HuH-7 (cell line): ENCODE measurements at regions not wholly inside any gene's neighbourhood (a gene's known extent, or its start where the extent isn't known, plus 50 kb on each side); places are given as distances from the start of the nearest gene placed in this dataset.

Experiments
- DNase-seq: peaks from one replicate; pipeline ENCODE4 v3.0.0; 2011; ENCODE audit warnings: low spot score

DNA sequence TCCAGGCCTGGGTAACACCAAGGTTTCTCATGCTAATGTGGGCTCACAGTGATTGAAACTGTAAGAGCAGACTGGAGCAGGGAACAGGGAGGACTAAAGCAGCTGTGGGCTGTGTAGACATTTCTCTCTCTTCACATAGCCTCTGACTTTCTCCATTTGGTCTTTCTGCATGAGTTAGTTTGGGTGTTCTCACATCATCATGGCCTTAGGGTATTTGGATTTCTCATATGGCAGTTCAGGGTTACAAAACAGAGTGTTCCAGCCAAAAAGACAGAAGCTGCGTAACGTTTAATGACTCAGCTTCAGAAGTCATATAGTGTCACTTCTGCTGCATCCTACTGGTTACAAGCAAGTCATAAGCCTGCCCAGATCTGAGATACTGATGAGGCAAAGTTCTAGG is 52.0 kb upstream of the OSBPL8 start:
- DNase-seq: no peak

DNA sequence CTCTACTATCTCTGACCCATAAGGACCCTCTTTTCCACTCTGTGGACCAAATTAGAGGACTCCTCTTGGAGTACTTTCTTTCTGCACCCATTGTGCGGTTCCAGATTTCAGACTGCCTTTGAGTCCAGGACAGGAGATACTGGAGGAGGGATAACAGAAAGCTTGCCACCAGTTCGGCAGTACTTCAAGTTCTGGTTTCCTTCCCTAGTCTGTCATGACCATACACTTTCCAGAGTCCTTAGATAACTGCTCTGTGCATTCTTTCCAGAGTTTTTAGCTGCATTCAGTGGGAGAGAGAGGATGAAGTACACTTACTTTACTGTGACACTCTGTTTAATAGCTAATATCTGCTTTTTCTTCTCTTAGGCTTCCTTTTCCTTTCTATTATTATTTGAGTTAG is 54.8 kb upstream of the OSBPL8 start:
- DNase-seq: no peak

DNA sequence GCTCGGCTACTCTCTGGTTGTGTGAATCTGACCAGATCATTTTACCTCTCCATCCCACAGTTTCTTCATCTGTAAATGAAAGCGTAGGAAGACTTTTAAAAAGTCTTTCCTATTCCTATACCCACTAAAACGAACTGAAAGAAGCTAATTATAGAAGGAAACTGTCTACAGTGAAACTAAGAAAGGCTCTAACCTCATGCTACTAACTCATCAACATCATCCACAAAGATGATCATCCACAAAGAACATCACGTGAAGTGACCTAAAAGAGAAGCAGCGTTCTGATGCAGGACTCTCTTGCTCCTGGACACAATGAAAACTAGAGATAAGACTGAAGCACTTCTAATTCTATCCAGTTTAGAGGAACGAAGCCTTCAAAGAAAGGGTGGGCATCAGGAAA is 58.5 kb upstream of the OSBPL8 start:
- DNase-seq: no peak

DNA sequence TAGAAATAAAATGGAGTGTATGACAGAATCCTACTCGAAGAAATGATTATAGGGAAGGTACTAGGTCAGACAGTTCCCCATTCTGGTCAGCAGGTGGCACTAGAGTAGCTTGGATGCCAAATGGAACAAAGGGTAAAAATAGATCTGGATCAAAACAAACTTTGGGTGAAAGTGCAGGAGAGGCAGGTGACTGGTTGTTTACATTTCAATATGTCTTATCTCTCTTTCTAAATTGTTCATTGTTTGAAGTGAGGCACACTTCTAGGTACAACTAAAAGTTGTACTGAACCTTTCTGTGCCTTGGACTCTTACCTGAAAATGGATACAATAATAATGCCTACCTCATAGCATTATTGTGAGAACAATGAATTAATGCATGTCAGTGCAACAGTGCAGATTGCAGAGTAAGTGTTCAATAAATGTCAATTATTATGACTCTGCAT is 62.0 kb upstream of the OSBPL8 start:
- DNase-seq: peak; percentile 56

DNA sequence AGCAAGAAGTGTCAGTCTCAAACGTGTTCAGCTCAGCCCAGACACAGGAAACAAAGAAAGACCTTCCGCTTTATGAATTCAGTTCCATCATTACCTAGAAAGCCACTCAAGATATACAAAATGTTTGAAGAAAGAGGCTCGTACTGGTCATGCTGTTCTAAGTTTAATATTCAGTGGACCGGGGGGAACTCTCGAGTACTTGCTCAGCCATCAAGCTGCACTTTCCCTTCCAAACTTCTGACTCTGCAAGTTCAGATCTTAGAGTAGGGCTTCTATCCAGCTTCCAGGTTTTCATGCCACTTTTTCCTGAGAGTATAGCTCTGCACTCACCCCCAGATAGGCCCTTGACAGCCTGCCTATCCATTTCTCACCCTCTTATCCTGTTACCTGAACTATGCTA is 62.8 kb upstream of the OSBPL8 start:
- DNase-seq: no peak

DNA sequence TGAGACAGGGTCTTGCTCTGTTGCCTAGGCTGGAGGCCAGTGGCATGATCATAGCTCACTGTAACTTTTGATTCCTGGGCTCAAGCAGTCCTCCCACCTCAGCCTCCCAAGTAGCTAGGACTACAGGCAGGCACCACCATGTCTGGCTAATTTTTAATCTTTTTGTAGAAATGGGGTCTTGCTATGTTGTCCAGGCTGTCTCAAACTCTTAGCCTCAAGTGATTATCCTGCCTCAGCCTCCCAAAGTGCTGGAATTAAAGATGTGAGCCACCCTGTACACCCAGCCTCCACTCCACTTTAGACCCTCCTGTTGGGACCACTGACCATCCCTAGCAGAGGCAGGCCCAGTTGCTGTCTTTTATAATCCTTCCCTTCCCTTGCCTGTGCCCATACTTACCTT is 63.3 kb upstream of the OSBPL8 start:
- DNase-seq: no peak

DNA sequence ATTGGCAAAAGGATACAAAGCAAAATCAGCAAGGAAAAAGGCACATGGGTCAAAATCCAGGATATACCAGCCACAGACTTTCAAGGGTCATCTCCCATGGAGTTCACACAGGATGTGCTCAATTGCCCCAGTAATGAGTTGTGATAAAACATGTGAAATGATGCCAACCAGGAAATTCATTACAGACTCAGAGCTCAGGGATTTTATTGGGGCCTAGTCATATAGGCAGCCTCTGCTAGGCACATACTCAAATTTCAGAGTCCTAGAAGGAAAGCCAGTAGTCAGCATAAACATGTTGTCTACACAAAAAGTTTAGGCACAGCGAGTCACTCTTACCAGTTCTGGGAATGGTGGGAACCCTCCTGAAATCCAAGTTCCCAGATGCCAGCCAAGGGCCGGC is 64.4 kb upstream of the OSBPL8 start:
- no peak for DNase-seq

DNA sequence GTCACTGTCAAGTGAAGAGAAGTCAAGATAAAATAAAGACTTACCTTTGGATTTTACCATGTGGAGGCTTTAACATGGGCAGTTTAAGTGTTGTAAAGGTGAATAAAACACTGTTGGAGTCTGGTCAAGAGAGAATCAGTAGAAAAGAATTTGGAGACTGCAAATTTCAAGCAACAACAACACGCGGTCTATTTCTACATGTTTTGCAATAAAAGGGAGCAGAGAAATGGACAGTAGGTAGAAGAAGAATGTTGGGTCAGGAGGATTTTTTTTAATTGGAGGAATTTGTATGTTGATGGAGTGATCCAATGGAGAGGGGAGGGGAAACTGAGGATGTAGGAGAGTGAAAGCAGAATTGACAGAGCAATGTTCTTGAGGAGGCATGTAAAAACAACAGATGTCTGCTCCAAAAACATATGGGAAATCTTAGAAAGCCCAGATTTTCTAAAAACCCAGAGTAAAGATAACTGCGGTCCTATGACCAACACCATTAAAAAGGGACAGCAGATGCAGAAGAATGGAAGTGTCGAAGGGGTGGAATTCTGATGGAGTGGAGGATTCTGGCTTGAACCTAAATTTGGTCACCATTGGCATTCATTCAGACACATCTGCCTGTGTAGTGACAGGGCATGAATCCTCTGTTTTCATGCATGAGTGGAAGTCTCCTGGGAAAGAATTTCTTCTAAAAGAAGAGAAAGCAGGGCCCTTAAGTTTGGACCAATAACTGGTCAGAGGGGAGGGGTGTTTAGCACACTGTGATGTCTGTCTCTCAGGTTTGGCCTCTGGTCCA is 68.0 kb upstream of the OSBPL8 start:
- DNase-seq: no peak

DNA sequence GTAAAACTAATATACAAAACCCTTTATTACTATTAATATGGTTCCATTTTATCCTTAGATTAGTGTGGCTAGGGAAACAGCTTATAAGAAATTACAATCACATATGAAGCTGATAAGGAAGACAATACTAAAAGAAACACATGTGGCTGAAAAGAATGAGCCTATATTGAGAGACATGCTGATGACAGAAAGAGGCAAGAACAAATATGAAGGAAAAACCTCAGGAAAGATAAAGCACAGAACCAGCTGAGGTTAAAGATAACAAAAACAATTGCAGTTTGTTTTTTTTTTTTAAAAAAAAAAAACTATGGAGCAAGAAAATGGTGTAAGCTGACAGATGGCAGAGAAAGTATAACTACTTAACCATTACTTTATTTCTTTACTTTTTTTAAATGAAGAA is 69.2 kb upstream of the OSBPL8 start:
- DNase-seq: no peak

DNA sequence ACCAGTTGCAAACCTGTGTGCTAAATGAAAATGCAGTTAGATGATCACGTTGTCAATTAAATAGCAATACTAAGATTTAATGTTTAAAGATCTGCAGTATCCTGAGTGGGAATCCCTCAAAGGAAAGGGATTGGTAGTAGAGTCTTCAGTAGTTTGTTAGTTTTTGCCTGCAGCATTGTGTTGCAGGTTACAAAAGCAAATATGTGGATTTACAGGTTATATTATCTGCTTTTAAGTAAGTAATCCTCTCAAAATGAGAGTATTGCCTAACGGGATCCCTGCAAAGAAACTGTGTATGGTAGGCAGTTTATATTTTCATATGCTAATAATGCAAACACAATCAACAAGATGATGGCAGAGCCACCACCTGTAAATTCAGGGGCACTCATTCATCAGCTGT is 72.2 kb upstream of the OSBPL8 start:
- no peak for DNase-seq

DNA sequence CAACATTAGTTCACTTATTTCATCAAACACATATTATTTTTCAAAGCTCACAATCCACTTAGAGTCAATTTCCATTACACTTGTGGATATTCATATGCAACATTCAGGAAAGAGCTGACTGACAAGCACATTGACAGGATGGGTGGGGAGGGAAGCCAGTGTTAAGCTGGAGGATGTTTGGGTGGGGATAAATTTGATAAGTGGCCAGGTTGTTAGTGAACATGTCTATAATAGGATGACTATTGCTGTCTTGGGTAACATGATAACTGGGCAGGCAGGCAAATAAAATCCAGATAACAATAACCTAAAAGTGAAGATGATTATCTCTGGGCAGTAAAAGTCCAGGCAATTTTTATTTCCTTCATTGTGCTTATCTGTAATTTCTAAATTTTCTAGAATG is 73.8 kb upstream of the OSBPL8 start:
- no peak for DNase-seq

DNA sequence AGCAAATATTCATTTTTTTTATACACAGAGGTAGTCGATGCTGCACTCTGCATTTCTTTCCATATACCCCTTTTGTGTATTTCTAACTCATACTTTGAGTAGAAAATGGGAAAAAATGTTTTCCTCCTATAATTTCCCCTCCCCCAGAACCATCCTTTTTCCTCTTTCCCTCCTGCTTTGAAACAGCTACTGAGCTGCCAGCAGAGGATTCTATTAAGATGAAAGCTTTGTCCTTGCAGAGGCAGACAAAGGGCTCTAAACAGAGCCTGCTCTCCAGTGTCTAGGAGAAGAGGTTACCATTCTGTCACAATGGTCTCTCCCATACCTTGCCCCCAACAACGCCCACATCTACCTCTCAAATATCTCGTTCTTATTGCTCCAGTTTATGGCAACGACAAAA is 74.6 kb upstream of the OSBPL8 start:
- no peak for DNase-seq

DNA sequence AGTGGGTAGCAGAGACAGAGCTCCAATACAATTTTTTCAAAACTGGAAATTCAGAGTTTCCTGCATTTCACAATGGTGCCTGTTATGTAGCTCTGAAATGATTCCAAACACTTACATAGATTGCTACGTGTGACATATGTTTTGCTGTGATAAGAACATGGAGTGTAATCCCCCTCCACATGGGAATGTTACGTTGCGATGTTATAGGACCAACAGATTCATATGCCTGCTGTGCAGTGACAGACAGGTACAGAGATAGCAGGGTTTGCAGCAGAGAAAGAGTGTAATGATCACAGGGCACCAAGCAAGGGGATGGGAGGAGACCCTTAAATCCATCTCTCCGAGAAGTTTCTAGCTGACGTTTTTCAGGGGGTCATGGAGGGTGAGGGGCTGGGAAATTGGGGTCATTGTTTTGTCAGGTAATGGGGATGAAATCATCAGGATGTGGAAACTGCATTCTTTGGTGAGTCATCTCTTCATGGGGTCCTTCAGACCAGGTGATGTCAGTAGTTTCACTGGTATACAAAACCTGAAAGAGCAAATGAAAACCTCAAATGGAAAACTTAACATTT is 76.6 kb upstream of the OSBPL8 start:
- no peak for DNase-seq

DNA sequence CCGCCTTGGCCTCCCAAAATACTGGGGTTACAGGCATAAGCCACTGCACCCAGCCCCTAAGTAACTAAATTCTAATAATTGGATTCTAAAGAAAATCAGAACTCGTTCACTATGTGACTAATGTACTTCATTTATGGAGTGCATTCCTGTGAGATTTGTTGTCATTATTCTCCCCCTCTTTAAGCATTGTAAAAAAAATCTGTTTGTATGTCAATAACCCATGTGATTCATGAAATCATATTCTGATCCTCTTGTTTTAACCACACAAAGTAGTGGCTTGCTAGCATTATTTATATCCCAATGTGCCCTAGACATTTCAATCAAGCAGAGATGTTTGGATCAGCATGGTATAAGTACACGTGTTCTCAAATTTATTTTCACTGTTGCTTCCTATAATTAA is 78.2 kb upstream of the OSBPL8 start:
- no peak for DNase-seq

DNA sequence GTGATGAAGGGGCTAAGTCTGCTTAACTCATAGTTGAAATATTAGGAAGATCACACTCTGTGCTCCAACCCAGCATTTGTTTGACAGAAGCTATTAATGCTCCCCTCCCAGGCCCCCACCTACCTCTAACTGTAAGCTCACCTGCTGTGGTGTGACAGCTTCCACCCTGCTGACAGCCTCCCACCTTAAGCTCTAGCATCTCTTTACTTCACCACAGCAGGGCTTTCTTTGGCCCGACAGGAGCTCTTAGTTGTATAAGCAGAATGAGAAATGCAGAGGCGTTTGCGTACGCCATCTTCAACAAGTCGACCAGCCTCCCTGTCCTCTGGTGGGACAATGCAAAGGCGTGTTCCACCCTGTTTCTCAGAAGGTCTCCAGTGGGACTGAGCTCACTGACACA is 80.1 kb upstream of the OSBPL8 start:
- no peak for DNase-seq

DNA sequence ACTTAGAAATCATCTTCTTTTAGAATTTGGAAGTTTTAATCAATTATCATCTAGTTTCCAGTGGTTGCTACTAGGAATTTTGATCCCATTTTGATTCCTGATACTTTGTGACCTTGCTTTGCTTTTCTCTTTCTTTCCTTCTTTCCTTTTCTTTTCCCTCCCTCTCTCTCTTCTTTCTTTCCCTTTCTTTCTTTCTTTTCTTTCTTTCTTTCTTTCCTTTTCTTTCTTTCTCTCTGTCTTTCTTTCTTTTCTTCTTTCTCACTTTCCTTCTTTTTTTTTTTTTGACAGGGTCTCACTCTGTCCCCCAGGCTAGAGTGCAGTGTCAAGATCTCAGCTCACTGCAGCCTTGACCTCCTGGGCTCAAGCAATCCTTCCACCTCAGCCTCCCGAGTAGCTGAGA is 81.5 kb upstream of the OSBPL8 start:
- no peak for DNase-seq

DNA sequence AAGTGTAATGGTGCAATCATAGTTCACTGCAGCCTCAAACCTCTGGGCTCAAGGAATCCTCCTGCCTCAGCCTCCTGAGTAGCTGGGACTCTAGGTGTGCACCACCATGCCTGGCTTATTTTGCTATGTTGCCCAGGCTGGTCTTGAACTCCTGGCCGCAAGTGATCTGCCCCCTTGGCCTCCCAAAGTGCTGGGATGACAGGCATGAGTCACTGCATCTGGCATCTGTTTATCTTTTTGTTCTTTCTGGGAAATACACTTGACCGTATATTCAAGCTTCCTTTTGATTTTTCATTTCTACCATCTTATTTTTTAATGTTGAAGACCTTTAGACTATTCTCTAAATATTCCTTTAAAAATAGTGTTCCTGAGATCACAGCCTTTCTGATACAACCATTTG is 82.4 kb upstream of the OSBPL8 start:
- no peak for DNase-seq

DNA sequence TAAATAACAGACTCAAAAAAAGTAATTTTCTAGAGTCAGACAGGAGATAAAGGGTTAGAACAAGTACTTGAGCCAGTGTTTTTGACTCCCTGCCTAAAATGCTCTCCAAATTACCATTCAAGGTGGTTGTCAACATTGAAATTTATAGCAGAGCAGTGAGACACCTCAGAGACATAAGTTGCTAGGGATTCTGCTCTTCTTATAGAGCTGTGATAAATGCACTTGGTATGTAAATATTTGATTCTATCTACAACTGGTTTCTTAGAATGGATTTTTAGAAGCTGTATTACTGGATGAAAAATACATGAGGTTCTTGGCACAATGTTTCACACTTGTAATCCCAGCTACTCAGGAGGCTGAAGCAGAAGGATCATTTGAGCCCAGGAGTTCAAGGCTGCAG is 83.9 kb upstream of the OSBPL8 start:
- DNase-seq: no peak

DNA sequence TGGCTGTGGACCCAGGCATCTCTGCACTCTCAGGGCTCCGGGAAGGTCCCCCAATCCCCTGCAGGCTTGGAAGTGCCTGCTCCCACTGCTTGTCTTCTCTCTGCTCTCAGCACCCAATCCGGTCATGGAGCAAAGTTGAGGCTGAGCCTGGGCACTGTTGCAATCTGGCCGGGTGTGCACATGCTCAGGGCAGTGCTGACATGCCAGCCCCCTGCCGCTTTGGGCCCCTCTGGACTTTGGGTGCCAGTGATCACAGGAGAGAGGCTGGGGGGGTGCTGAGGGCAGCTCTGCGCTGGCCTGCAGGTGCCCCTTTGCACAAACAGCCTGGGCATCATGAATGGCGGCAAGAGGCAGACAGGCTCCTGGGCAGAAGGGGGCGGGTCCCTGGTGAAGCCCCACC is 85.4 kb upstream of the OSBPL8 start:
- DNase-seq: no peak

DNA sequence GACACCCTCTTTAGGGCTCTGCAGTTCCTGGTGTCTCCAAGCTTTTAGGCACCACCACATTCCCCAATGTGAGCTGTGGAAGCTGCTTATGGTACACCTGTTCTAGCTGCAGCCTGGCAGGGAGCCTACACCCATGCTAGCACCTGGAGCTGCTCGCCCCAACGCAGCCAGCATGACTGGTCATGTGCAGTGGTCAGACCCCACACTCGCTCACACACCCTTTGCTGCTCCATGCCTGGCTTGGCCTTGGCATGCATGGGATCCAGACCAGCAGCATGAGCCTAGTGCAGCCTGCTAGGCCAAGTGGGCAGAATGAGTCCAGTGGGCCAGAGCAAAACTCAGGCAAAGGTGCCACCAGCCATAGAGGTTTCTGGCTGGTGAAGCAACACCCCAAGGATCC is 86.4 kb upstream of the OSBPL8 start:
- DNase-seq: no peak

DNA sequence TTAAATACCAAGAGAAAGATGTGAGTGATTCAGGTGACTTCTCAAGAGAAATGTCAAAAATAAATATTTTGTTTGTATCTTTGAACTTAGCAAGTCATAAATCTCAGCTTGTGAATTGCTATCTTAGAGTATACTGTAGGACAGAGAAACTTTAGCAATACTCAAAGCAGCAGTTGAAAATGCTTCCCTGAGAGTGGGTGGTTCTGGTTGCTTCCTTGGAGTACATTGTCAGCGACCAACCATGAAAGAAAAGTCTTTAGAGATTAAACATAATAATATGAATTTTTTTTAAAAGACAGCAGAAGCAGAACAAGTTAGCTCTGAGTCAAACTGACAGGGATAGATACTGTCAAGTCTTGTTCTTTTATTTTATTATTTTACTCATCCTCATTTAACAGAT is 86.8 kb upstream of the OSBPL8 start:
- no peak for DNase-seq

DNA sequence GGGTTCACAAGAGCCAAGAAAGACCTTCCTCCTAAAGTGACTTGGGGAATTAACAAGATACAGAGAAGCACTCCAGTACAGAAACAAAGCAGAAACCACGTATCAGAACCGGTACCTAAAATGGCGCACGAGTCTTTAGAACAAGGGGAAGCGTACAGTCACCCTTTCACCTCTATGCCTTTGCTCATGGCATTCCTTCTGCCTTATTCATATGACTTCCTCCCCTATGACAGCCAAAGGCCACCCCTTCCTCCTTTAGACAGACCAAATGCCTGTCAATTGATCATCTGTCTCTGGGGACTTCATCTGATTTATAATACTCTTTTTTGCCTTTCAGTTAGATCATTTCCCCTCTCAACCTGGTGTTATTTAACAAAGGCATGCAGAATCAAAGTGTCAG is 89.5 kb upstream of the OSBPL8 start:
- DNase-seq: no peak

DNA sequence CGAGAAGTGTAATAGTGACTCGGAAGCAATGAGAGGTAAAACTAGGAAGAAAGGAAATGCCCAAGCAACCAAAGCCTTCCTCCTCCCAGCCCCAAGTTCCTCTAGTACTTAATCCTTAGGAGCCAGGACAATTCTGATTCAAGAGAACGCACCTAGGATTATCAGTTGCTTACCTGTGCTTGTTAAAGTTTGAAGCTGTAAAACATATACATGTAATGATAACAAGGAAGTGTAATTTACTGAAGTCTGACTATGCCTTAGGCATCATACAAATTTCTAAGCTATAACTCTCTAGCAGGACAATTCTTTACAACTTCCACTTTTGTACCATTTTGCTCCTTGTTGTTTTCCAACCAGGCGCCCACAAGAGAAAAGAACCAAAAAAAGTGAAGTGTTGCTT is 92.8 kb upstream of the OSBPL8 start:
- DNase-seq: no peak

DNA sequence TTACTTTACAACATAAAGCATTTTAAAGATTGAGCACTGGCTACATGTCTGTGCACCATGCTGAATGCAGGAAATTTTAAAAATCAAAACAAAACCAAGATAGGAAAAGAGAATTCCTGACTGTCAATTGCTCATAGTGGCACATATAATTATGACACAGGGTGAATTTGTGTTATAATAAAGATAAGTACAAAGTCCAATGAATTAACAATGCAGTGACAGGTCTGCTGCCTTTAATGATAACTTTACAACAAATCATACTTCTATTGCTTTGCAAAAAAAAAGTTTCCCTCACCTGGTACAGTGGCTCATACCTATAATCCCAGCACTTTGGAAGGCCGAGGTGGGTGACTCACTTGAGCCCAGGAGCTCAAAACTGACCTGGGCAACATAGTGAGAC is 93.8 kb upstream of the OSBPL8 start:
- no peak for DNase-seq
